Right lobe of liver (tissue), 4 donors: ENCODE measurements at regions not wholly inside any gene's neighbourhood (a gene's known extent, or its start where the extent isn't known, plus 50 kb on each side); places are given as distances from the start of the nearest gene placed in this dataset.

Experiments used
- POLR2A ChIP-seq: fragments of 450-650 bp; IDR thresholded peaks from one replicate; pipeline ENCODE4 v1.6.1; 2017; ENCODE audit warnings: antibody characterized with exemption, mild to moderate bottlenecking
- TF ChIP-seq, protein P1 (sequence below), 4 donors: fragments of 200-600 bp in 3 of 4; fragments of 450-650 bp in 1 of 4; IDR thresholded peaks; one replicate each; pipeline versions ENCODE4 v1.5.1 to v1.8.0; 2016 to 2022; ENCODE audit warnings: antibody characterized with exemption in 4 of 4, mild to moderate bottlenecking in 2 of 4
- donor health status: DM: no; HTN: no; CAD: no.
- donor health status: DM: no; HTN: no; CAD: no.
- donor health status: DM: no; HTN: yes; CAD: no.

DNA sequence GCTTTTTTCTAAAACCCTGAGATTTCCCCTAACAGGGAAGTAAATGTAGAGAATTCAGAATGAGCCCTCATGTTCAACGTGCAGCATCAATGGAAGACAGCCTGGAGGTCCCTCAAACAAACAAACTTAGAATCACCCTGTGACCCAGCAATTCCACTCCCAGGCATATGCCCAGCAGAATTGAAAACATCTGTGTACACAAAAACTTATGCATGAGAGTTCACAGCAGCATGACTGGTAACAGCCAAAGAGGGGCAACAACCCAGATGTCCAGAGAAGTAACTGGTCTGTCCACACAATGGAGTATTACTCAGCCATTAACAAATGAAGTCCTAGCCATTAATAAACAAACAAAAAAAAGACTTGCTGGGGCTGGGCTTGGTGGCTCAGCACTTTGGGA is 252.7 kb downstream of the PARN start:
- TF ChIP-seq, protein P1, sequence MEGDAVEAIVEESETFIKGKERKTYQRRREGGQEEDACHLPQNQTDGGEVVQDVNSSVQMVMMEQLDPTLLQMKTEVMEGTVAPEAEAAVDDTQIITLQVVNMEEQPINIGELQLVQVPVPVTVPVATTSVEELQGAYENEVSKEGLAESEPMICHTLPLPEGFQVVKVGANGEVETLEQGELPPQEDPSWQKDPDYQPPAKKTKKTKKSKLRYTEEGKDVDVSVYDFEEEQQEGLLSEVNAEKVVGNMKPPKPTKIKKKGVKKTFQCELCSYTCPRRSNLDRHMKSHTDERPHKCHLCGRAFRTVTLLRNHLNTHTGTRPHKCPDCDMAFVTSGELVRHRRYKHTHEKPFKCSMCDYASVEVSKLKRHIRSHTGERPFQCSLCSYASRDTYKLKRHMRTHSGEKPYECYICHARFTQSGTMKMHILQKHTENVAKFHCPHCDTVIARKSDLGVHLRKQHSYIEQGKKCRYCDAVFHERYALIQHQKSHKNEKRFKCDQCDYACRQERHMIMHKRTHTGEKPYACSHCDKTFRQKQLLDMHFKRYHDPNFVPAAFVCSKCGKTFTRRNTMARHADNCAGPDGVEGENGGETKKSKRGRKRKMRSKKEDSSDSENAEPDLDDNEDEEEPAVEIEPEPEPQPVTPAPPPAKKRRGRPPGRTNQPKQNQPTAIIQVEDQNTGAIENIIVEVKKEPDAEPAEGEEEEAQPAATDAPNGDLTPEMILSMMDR (IDR thresholded peaks at IDR 0.05): no peak
- no peak for TF ChIP-seq POLR2A
